ENCODE measurements at regions not wholly inside any gene's neighbourhood (a gene's known extent, or its start where the extent isn't known, plus 50 kb on each side); places are given as distances from the start of the nearest gene placed in this dataset.
"Not testable (repeated sequence)": the region's sequence is repeated elsewhere in the genome, so short reads cannot be mapped to it uniquely, and the experiment has no call there.

- not testable (repeated sequence) for TF ChIP-seq CTCF (IDR thresholded peaks at IDR 0.05; ENCODE audit: low read depth, low read length)
- TF ChIP-seq, protein P1, sequence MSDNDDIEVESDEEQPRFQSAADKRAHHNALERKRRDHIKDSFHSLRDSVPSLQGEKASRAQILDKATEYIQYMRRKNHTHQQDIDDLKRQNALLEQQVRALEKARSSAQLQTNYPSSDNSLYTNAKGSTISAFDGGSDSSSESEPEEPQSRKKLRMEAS (IDR thresholded peaks at IDR 0.05; ENCODE audit: low read depth, low read length): not testable (repeated sequence)
These were observed 462.6 kb upstream of the HS3ST5 start for GRCh38 chr6:114805426-114805825.

Data from NB4 (cell line).